ENCODE measurements at regions not wholly inside any gene's neighbourhood (a gene's known extent, or its start where the extent isn't known, plus 50 kb on each side); places are given as distances from the start of the nearest gene placed in this dataset.
"Not testable (repeated sequence)": the region's sequence is repeated elsewhere in the genome, so short reads cannot be mapped to it uniquely, and the experiment has no call there.

DNA sequence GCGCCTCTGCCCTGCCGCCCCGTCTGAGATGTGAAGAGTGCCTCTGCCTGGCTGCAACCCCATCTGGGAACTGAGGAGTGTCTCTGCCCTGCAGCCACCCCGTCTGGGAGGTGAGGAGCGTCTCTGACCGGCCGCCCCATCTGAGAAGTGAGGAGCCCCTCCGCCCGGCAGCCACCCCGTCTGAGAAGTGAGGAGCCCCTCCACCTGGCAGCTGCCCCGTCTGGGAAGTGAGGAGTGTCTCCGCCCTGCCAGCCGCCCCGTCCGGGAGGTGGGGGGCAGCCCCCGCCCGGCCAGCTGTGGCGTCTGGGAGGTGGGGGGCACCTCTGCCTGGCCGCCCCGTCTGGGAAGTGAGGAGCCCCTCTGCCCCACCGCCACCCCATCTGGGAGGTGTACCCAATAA lies 110.4 kb downstream of the PRKAB2 start:
- TF ChIP-seq POLR2A (conservative IDR thresholded peaks at IDR 0.05), result not testable (repeated sequence)
- TF ChIP-seq, protein P1, sequence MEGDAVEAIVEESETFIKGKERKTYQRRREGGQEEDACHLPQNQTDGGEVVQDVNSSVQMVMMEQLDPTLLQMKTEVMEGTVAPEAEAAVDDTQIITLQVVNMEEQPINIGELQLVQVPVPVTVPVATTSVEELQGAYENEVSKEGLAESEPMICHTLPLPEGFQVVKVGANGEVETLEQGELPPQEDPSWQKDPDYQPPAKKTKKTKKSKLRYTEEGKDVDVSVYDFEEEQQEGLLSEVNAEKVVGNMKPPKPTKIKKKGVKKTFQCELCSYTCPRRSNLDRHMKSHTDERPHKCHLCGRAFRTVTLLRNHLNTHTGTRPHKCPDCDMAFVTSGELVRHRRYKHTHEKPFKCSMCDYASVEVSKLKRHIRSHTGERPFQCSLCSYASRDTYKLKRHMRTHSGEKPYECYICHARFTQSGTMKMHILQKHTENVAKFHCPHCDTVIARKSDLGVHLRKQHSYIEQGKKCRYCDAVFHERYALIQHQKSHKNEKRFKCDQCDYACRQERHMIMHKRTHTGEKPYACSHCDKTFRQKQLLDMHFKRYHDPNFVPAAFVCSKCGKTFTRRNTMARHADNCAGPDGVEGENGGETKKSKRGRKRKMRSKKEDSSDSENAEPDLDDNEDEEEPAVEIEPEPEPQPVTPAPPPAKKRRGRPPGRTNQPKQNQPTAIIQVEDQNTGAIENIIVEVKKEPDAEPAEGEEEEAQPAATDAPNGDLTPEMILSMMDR (IDR thresholded peaks at IDR 0.05 in 2 of 3, conservative IDR thresholded peaks at IDR 0.05 in 1 of 3; ENCODE audit: insufficient read depth in 2 of 3, low read depth in 1 of 3, low read length in 3 of 3), result not testable (repeated sequence)

Data from K562 (cell line).